Loucy (cell line): ENCODE measurements at regions not wholly inside any gene's neighbourhood (a gene's known extent, or its start where the extent isn't known, plus 50 kb on each side); places are given as distances from the start of the nearest gene placed in this dataset.

Source experiments
- H2AFZ ChIP-seq: fragments of 200-600 bp; sonication (generic); 2 replicates; pipeline ENCODE4 v1.6.0; 2016; ENCODE audit warnings: antibody characterized with exemption, mild to moderate bottlenecking, low read length, moderate library complexity
- H3F3A ChIP-seq: fragments of 200-600 bp; 2 replicates; pipeline ENCODE4 v1.6.0; 2016; ENCODE audit warnings: antibody characterized with exemption, low read depth, mild to moderate bottlenecking
- H3K27me3 ChIP-seq: fragments of 200-600 bp; sonication (generic); 2 replicates; pipeline ENCODE4 v1.6.1; 2014; ENCODE audit warnings: low read length, mild to moderate bottlenecking; ENCODE audit not compliant: insufficient read depth, poor library complexity, severe bottlenecking
- H3K36me3 ChIP-seq: fragments of 200-600 bp; sonication (generic); 2 replicates; pipeline ENCODE4 v1.6.1; 2016; ENCODE audit warnings: low read length; ENCODE audit not compliant: insufficient read depth
- H3K4me1 ChIP-seq: fragments of 200-600 bp; sonication (generic); 2 replicates; pipeline ENCODE4 v1.5.1; 2014; ENCODE audit warnings: low read length, mild to moderate bottlenecking; ENCODE audit not compliant: insufficient read depth, poor library complexity, severe bottlenecking
- H3K4me2 ChIP-seq: fragments of 200-600 bp; sonication (generic); 2 replicates; pipeline ENCODE4 v1.6.0; 2014; ENCODE audit warnings: antibody characterized with exemption, low read length, low read depth, mild to moderate bottlenecking; ENCODE audit not compliant: poor library complexity, severe bottlenecking
- H3K4me3 ChIP-seq: fragments of 200-600 bp; sonication (generic); 2 replicates; pipeline ENCODE4 v1.5.1; 2014; ENCODE audit warnings: low read length, mild to moderate bottlenecking, mixed read lengths; ENCODE audit not compliant: poor library complexity, severe bottlenecking
- H3K79me2 ChIP-seq: fragments of 200-600 bp; sonication (generic); 2 replicates; pipeline ENCODE4 v1.6.1; 2014; ENCODE audit warnings: low read length; ENCODE audit not compliant: insufficient read depth
- H3K9ac ChIP-seq: fragments of 200-600 bp; sonication (generic); 2 replicates; pipeline ENCODE4 v1.6.0; 2014; ENCODE audit warnings: mild to moderate bottlenecking, low read depth, low read length, moderate library complexity; ENCODE audit not compliant: poor library complexity, severe bottlenecking
- H3K9me2 ChIP-seq: fragments of 200-600 bp; sonication (generic); replicated peaks from 2 replicates; pipeline ENCODE4 v1.6.1; 2016; ENCODE audit warnings: low read depth, low read length, mixed read lengths
- H3K9me3 ChIP-seq: fragments of 200-600 bp; sonication (generic); 2 replicates; pipeline ENCODE4 v1.6.1; 2014; ENCODE audit warnings: mild to moderate bottlenecking, antibody characterized with exemption, low read length, low read depth; ENCODE audit not compliant: insufficient read depth
- H4K20me1 ChIP-seq: fragments of 200-600 bp; sonication (generic); 2 replicates; pipeline ENCODE4 v1.6.0; 2014; ENCODE audit warnings: antibody characterized with exemption, low read length, mild to moderate bottlenecking; ENCODE audit not compliant: insufficient read depth, poor library complexity, severe bottlenecking
- CTCF ChIP-seq: fragments of 200-600 bp; sonication (generic); conservative IDR thresholded peaks from 2 replicates; pipeline ENCODE4 v1.5.1; 2014; ENCODE audit warnings: mild to moderate bottlenecking, antibody characterized with exemption, low read length
- EZH2phosphoT487 ChIP-seq: fragments of 200-600 bp; IDR thresholded peaks from 2 replicates; pipeline ENCODE4 v1.6.1; 2018; ENCODE audit warnings: antibody characterized with exemption, mild to moderate bottlenecking, moderate library complexity, borderline replicate concordance

DNA sequence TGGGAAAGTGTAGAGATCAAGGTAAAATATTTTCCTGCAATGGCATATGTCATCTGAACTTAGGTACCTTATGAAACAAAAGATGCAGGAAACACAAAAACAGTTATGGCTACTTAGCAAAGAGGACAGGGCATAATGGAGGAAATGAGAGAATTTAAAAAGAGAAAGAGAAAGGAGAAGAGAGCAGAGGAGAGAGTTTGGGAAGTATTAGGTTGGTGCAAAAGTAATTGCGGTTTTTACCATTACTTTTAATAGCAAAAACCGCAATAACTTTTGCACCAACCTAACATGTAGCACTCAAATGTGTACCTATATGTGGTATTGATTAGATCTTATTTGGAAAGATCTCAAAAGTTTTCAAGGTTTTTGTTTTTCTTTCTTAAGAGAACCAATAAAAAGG, 160.1 kb upstream of the ACTBL2 start:
- H4K20me1 ChIP-seq: no peaks in the 10 kb centered on the region
- H3K27me3 ChIP-seq: no peaks in the 10 kb centered on the region
- H3K79me2 ChIP-seq: no peaks in the 10 kb centered on the region
- no peak overlapping the region for H3K9ac ChIP-seq
- H3F3A ChIP-seq: no peaks in the 10 kb centered on the region
- H3K36me3 ChIP-seq: no peaks in the 10 kb centered on the region
- peaks cover under 1% of the 10 kb centered on the region for H3K4me1 ChIP-seq
- H2AFZ ChIP-seq: no peak overlapping the region
- H3K9me3 ChIP-seq: 0 out of 2 replicates have a peak, but pooled peaks cover 3% of the 10 kb centered on the region
- no peaks in the 10 kb centered on the region for H3K9me2 ChIP-seq
- H3K4me3 ChIP-seq: no peak overlapping the region
- H3K4me2 ChIP-seq: no peak overlapping the region
- TF ChIP-seq CTCF (no peak), EZH2phosphoT487 (no peak)

DNA sequence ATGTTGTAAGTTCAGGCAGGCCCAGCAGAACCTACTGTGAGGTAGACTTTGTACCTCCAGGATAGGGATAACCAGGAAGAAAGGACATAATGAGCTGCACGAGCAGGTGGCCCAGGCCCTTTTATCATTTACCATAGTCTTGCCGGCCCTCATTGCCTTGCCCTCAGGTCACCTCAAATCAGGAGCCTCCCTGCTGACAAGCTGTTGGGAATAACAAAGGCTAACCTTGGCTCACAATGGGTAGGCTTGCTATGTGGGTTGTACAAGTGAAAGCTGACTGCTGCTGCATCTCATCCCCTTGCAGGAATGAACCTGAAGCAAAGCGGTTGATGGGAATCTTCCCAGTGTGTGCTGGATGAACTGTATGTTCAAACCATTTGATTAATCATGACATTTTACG, 159.5 kb upstream of the ACTBL2 start:
- no peaks in the 10 kb centered on the region for H3K36me3 ChIP-seq
- 0 out of 2 replicates have a peak, but pooled peaks cover 3% of the 10 kb centered on the region for H3K9me3 ChIP-seq
- no peak overlapping the region for H3K4me3 ChIP-seq
- H3F3A ChIP-seq: no peaks in the 10 kb centered on the region
- TF ChIP-seq EZH2phosphoT487 (no peak), CTCF (no peak)
- no peaks in the 10 kb centered on the region for H3K27me3 ChIP-seq
- no peak overlapping the region for H2AFZ ChIP-seq
- no peaks in the 10 kb centered on the region for H4K20me1 ChIP-seq
- H3K9me2 ChIP-seq: no peaks in the 10 kb centered on the region
- no peak overlapping the region for H3K9ac ChIP-seq
- peaks cover 7% of the 10 kb centered on the region for H3K4me1 ChIP-seq
- H3K4me2 ChIP-seq: no peak overlapping the region
- H3K79me2 ChIP-seq: no peaks in the 10 kb centered on the region

DNA sequence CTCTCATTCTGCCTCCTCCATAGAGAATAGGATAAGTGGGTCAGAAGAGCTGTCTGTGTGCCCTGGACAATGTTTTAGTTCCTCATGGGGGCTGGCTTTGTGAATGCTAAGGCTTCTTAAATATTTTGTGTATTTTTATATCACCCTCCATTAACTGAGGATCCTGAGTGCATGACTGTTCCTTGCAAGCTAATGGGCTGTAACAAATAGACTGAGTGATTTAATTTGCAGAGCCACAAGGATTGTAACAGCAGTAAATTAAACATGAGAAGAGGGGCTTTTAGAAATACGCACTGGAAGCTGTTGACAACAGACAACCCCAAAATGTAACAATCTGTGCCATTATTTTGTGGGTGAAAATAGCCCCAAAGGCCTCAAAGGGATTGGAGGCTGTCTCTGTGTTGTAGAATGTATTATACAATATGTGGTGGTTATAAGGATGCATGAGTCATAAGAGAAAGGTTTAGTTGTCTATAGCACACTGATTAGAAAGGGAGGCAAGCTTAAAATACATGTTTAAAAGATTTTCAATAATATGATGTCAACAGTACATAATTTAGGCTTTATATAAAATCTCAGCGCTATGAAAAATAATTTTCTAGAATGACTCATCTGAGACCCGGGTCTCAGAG, 152.7 kb upstream of the ACTBL2 start:
- H3K79me2 ChIP-seq: no peaks in the 10 kb centered on the region
- peaks cover 10% of the 10 kb centered on the region for H3K4me1 ChIP-seq
- no peaks in the 10 kb centered on the region for H4K20me1 ChIP-seq
- no peak overlapping the region for H3K9ac ChIP-seq
- H2AFZ ChIP-seq: no peak overlapping the region
- H3K4me3 ChIP-seq: no peak overlapping the region
- no peaks in the 10 kb centered on the region for H3K27me3 ChIP-seq
- no peak for TF ChIP-seq EZH2phosphoT487
- TF ChIP-seq CTCF: no peak
- H3F3A ChIP-seq: no peaks in the 10 kb centered on the region
- H3K9me3 ChIP-seq: 0 out of 2 replicates have a peak, but pooled peaks cover 3% of the 10 kb centered on the region
- no peaks in the 10 kb centered on the region for H3K9me2 ChIP-seq
- H3K36me3 ChIP-seq: no peaks in the 10 kb centered on the region
- no peak overlapping the region for H3K4me2 ChIP-seq
